NCI-H1092 treated with DMSO at 0.1 percent for 48 hours (cell line): ENCODE measurements at regions not wholly inside any gene's neighbourhood (a gene's known extent, or its start where the extent isn't known, plus 50 kb on each side); places are given as distances from the start of the nearest gene placed in this dataset.

Experiments
- DNase-seq: peaks from one replicate; lab custom pipeline; 2025; lab: John Stamatoyannopoulos, UW

DNA sequence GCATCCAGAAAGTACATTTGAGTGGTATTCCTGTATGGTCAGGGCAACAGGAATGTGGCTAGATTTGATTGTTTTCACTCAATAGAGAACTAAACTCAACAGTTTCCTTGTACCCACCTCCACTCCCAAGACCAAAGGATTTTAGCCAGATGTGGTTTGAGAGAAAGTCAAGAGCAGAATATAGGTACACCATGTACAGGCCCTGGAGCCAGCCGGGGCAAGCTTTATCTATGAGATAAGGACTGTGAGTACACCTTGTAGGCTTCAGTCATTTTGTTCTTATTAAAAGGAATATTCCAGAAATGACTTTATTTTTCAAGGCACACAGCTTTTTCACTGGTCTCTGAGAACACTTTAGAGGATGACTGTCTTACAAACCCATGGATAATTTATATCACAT, 192.4 kb upstream of the JUN start:
- no peak for DNase-seq

DNA sequence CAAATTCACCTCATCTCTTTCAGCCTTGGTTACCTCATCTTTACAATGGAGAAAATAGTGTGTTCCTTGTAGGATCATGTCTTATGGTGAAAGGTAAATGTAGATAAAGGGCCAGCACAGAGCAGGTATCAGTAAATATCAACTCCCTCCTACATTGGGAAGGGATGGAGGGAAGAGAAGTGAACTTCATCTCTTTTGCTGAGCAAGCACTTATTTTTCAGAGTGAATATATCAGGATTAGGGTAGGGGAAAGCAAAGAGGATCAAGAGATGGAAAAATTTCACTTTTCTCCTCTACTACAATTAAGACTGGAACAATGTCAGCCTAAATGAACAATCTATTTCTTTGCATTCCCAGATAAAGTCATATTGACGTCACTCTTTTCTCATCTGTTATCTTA, 193.8 kb upstream of the JUN start:
- no peak for DNase-seq

GRCh38 chr1:58978096-58978495, 194.2 kb upstream of the JUN start:
- no peak for DNase-seq

DNA sequence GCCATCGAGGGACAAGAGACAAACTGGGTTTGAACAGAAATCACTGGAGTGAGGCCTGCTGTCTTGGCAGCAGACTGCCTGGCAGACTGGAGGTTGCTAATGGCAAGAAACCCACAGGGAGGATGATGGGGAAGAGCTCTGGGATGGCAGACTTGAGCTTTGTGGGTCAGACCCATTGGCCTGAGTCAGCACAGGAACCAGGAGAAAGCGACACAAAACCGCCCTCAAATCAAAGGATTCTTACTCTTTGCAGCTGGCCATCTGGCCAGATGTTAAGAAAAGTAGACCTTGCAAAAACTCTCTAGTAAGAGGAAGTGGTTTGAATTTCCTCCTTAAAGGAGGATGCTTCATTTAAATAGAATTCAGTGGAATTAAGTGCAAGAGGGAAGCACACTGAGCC, 195.2 kb upstream of the JUN start:
- no peak for DNase-seq

DNA sequence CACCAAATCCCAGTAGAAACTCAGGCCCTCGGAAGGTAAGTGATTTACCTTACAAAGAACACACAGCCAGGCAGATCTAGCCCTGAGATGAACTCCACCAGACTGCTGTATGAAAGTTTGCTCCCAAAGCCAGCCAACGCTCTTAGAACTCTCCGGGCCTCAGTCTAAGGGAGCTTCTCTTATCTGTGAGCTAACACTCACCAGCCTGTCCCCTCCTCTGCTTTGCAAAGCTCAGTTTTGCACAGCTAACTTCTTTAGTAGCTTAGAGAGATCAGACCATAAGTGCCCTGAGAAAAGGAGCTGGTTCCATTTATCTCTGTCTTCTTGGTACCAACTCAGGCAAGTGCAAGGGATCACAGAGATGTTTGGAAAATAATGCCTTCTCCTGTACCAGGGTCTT, 195.8 kb upstream of the JUN start:
- no peak for DNase-seq

GRCh38 chr1:58981392-58981791, 197.5 kb upstream of the JUN start:
- no peak for DNase-seq

DNA sequence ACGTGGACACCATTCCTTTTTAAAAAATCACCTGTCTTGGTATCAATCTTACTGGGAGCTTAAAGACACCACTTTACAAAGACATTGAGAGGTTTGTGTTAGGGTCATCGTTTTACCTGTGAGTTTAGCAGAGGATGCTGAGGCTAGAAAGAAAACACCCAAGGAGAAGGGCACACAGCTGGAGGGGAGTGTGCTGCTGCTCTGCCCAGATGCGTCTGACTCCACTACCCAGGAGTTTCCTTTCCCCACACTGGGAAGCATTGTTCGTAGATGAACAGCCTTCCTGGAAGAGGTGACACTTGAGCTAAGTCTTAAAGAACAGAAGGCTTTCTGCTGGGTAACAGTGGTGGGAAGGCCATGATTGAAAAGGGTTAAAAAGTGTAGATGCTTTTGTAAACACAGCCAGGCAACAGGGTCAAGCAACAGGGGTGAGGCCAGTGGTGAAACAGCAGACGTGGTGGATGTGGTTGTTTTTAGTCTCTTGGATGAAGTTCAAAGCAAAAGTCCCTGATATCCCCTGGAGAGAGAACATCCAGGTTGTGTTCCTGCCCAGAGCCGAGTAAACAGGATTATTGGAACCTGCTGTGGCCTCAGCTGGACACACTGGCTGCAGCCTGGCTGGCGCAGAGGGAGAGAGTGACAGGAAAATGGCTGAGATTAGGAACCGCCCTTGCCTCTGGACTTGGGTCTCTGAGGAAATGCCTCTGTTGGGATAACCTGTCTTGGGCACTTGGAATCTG, 198.6 kb upstream of the JUN start:
- peak; percentile 16 for DNase-seq

- DNase-seq, result no peak
These were observed 199.3 kb upstream of the JUN start for GRCh38 chr1:58983162-58983561.

- no peak for DNase-seq
These were observed 199.9 kb upstream of the JUN start for GRCh38 chr1:58983633-58984245.

- DNase-seq, result no peak
These were observed 203.3 kb upstream of the JUN start for GRCh38 chr1:58986996-58987767.

GRCh38 chr1:58988752-58989151, 204.9 kb upstream of the JUN start:
- no peak for DNase-seq

GRCh38 chr1:58989845-58990244, 206.0 kb upstream of the JUN start:
- DNase-seq, result no peak

DNA sequence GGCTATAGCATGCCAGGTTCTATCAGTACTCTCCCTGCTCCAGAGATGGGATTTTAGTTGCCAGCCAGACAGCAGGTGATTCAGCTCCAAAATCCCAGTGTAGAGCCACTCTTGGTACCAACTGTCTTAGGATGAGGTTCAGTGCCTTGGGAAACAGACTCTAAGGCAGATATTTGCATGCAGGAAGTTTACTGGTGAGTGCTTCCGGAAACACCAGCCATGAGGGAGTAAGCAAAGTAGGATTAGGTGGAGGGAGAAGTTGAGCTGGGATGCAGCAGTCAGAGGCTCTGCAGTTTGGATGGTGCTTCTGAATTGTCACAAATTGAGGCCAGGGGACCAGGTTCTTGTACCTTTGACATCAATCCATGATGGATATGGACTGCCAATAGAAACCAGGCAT, 207.5 kb upstream of the JUN start:
- no peak for DNase-seq

- no peak for DNase-seq
These were observed 208.8 kb upstream of the JUN start for GRCh38 chr1:58992643-58993042.

- DNase-seq, result no peak
These were observed 209.6 kb upstream of the JUN start for GRCh38 chr1:58993403-58993802.

GRCh38 chr1:58994664-58995063, 210.8 kb upstream of the JUN start:
- DNase-seq, result no peak

DNA sequence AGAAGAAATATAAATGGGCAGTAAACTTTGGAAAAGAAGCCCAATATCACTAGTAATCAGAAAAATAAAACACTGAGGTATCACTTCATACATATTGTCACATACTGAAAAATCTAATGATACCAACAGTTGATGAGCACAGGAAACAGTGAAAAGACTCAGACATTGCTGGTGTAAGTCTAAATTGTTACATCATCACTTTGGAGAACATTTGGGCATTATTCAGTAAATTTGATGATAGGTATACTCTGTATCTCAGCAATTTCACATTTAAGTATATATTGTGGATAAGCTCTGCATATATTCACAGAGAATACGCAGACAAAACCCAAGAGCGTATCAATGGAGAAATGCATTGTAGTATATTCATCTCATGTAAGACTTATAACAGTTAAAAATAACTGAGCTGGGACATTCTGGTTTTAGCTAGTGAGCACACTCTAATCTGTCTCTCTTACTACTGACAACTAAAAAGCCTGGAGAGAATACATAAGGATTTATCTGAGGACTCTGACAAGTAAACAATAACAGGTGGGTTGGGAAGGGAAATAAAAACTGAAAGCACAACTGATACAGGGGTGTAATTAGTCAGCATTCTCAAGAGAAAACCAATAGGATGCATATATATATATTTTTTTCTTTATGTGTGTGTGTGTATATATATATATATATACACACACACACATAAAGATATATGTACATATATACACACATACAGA, 212.7 kb upstream of the JUN start:
- no peak for DNase-seq

- no peak for DNase-seq
These were observed 213.2 kb upstream of the JUN start for GRCh38 chr1:58997060-58997411.

- DNase-seq, result no peak
These were observed 213.8 kb upstream of the JUN start for GRCh38 chr1:58997637-58998036.

DNA sequence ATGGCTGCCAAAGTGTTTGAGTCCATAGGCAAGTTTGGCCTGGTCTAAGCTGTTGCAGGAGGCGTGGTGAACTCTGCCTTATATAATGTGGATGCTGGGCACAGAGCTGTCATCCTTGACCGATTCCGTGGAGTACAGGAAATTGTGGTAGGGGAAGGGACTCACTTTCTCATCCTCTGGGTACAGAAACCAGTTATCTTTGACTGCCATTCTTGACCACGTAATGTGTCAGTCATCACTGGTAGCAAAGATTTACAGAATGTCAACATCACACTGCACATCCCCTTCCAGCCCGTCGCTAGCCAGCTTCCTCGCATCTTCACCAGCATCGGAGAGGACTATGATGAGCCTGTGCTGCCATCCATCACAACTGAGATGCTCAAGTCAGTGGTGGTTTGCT, 215.8 kb upstream of the JUN start:
- DNase-seq, result no peak

GRCh38 chr1:59004755-59005154, 220.9 kb upstream of the JUN start:
- no peak for DNase-seq

DNA sequence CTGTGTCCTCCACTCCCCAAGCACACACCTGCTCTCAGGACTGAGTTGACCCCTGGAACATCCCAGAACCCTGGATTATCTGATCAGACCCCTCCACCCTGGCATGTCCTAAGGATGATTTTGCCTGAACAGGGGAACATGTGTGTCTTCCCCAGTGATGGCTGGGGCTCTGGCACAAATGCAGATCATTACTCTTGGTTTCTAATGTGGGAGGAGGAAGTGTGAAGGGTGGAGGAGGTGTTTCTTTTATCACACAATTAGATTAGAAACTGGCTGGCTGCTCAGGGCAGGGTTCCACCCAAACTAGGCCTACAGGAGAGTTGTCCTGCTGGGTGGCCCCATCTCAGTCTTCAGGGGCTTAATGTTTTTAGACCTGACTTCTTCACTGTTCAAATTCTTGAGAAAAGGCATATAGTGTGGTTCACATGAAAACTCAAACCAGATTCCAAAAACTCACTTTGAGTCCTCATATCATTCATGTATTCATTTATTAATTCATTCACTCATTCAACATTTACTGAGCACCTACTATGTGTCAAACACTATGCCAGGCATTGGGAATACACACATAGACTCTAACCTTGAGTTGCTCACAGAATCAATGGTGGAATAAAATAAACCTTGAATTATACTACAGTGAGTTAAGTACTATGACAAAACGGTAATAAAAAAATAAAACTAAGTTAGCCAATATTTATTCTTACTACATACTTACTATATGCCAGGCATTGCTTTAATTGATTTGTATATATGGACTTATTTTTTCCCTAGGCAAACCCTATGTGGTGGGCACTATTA, 221.8 kb upstream of the JUN start:
- DNase-seq, result no peak
